Fibroblast of lung (primary cell): ENCODE measurements at regions not wholly inside any gene's neighbourhood (a gene's known extent, or its start where the extent isn't known, plus 50 kb on each side); places are given as distances from the start of the nearest gene placed in this dataset.

ENCODE experiments used
- EZH2 ChIP-seq: IDR thresholded peaks from 2 replicates; pipeline ENCODE4 v1.5.1; 2012; ENCODE audit warnings: low read length, control low read depth, mild to moderate bottlenecking; ENCODE audit errors: missing control alignments
- TF ChIP-seq, protein P1 (sequence below), 2 donors: IDR thresholded peaks in 1 of 2; conservative IDR thresholded peaks in 1 of 2; 1 replicate in 1 of 2; 2 replicates in 1 of 2; pipeline ENCODE4 v1.5.1; 2011 to 2012; ENCODE audit warnings: low read length in 2 of 2, control low read depth in 1 of 2, inconsistent platforms in 1 of 2, low read depth in 1 of 2, mild to moderate bottlenecking in 1 of 2

GRCh38 chr10:8181496-8182157 lies 127.1 kb downstream of the GATA3 start:
- TF ChIP-seq, protein P1, sequence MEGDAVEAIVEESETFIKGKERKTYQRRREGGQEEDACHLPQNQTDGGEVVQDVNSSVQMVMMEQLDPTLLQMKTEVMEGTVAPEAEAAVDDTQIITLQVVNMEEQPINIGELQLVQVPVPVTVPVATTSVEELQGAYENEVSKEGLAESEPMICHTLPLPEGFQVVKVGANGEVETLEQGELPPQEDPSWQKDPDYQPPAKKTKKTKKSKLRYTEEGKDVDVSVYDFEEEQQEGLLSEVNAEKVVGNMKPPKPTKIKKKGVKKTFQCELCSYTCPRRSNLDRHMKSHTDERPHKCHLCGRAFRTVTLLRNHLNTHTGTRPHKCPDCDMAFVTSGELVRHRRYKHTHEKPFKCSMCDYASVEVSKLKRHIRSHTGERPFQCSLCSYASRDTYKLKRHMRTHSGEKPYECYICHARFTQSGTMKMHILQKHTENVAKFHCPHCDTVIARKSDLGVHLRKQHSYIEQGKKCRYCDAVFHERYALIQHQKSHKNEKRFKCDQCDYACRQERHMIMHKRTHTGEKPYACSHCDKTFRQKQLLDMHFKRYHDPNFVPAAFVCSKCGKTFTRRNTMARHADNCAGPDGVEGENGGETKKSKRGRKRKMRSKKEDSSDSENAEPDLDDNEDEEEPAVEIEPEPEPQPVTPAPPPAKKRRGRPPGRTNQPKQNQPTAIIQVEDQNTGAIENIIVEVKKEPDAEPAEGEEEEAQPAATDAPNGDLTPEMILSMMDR (conservative IDR thresholded peaks at IDR 0.05 in 1 of 2, IDR thresholded peaks at IDR 0.05 in 1 of 2; ENCODE audit: low read depth in 1 of 2, low read length in 2 of 2) = no peak
- TF ChIP-seq EZH2 = no peak
